H1 (cell line): ENCODE measurements at regions not wholly inside any gene's neighbourhood (a gene's known extent, or its start where the extent isn't known, plus 50 kb on each side); places are given as distances from the start of the nearest gene placed in this dataset.

Source experiments
- CTCF ChIA-PET: fragments of 300-600 bp; sonication (Branson Sonifier 250); formaldehyde crosslinking; loops from one replicate; lab custom pipeline; 2021; ENCODE audit not compliant: partially characterized antibody; lab: Charles Lee
- POLR2A ChIA-PET: fragments of 300-600 bp; sonication (Branson Sonifier 250); formaldehyde crosslinking; loops from one replicate; lab custom pipeline; 2021; ENCODE audit warnings: inconsistent platforms; ENCODE audit not compliant: partially characterized antibody; lab: Charles Lee
- DNase-seq, 2 experiments: peaks; one replicate each; pipeline versions ENCODE4 v3.0.0 to v3.0.0-alpha.2; 2010 to 2022; ENCODE audit warnings: low spot score in 2 of 2, low read depth in 1 of 2, mixed read lengths in 1 of 2
- FAIRE-seq: peaks from 2 replicates; lab custom pipeline; 2011; peaks lifted over from hg19 to GRCh38; lab: Jason Lieb, UNC
- H2AFZ ChIP-seq: 2 replicates; pipeline ENCODE4 v1.8.1; 2012; ENCODE audit warnings: low read length, inconsistent platforms
- H2AK5ac ChIP-seq: 2 replicates; pipeline ENCODE4 v1.6.1; 2013; ENCODE audit warnings: low read depth, low read length
- H2BK120ac ChIP-seq: replicated peaks from 2 replicates; pipeline ENCODE3; 2013; ENCODE audit warnings: low read depth, low read length, inconsistent platforms
- H2BK12ac ChIP-seq: 2 replicates; pipeline ENCODE4 v1.6.1; 2013; ENCODE audit warnings: low read depth, low read length
- H2BK15ac ChIP-seq: 2 replicates; pipeline ENCODE4 v1.6.1; 2013; ENCODE audit warnings: low read length
- H2BK20ac ChIP-seq: 2 replicates; pipeline ENCODE4 v1.6.1; 2013; ENCODE audit warnings: low read length
- H2BK5ac ChIP-seq: 2 replicates; pipeline ENCODE4 v1.6.1; 2013; ENCODE audit warnings: low read depth, low read length
- H3K14ac ChIP-seq: 2 replicates; pipeline ENCODE4 v1.6.1; 2013; ENCODE audit warnings: inconsistent platforms; ENCODE audit not compliant: insufficient read length
- H3K18ac ChIP-seq: 2 replicates; pipeline ENCODE4 v1.6.1; 2013; ENCODE audit warnings: low read length; ENCODE audit errors: extremely low read depth
- H3K23ac ChIP-seq: 2 replicates; pipeline ENCODE4 v1.6.1; 2013; ENCODE audit warnings: inconsistent platforms; ENCODE audit not compliant: insufficient read length
- H3K23me2 ChIP-seq: 2 replicates; pipeline ENCODE4 v1.6.1; 2013; ENCODE audit warnings: low read depth, low read length
- H3K27ac ChIP-seq: 2 replicates; pipeline ENCODE4 v1.6.1; 2011; ENCODE audit warnings: low read depth, low read length, inconsistent platforms
- H3K27me3 ChIP-seq, 4 experiments: replicated peaks in 1 of 4; 1 replicate in 1 of 4; 2 replicates in 3 of 4; pipeline versions ENCODE4 v1.6.1 to v1.8.1; 2011 to 2013; ENCODE audit warnings: low read length in 3 of 4, mild to moderate bottlenecking in 3 of 4, inconsistent platforms in 2 of 4, mixed read lengths in 2 of 4, moderate library complexity in 1 of 4; ENCODE audit not compliant: control insufficient read depth in 3 of 4, insufficient read depth in 3 of 4; ENCODE audit errors: extremely low read depth in 1 of 4
- H3K36me3 ChIP-seq, 4 experiments: 2 replicates each; pipeline versions ENCODE4 v1.6.1 to v1.8.1; 2011 to 2013; ENCODE audit warnings: mild to moderate bottlenecking in 4 of 4, low read length in 3 of 4, moderate library complexity in 2 of 4, control low read depth in 1 of 4, inconsistent platforms in 1 of 4; ENCODE audit not compliant: insufficient read depth in 4 of 4, control insufficient read depth in 2 of 4
- H3K4ac ChIP-seq: replicated peaks from 2 replicates; pipeline ENCODE3; 2013; ENCODE audit warnings: low read length, low read depth, mixed read lengths, inconsistent platforms; ENCODE audit not compliant: insufficient read length
- H3K4me1 ChIP-seq, 4 experiments: replicated peaks in 1 of 4; 1 replicate in 1 of 4; 2 replicates in 3 of 4; pipeline versions ENCODE4 v1.6.1 to v1.8.1; 2011 to 2013; ENCODE audit warnings: low read length in 3 of 4, inconsistent platforms in 2 of 4, mixed read lengths in 1 of 4; ENCODE audit not compliant: insufficient read depth in 4 of 4, control insufficient read depth in 3 of 4
- H3K4me2 ChIP-seq, 2 experiments: 2 replicates each; pipeline versions ENCODE4 v1.6.1 to v1.8.1; 2011 to 2013; ENCODE audit warnings: low read depth in 2 of 2, low read length in 2 of 2, control low read depth in 1 of 2, inconsistent platforms in 1 of 2, mild to moderate bottlenecking in 1 of 2; ENCODE audit not compliant: insufficient read depth in 1 of 2
- H3K4me3 ChIP-seq, 4 experiments: fragments of 200-600, 300-600 bp in 1 of 4; sonication (generic), shearing (Covaris generic), sonication (Bioruptor Twin) in 1 of 4; 2 replicates each; pipeline versions ENCODE4 v1.5.1 to v1.8.1; 2011 to 2016; ENCODE audit warnings: low read length in 4 of 4, low read depth in 3 of 4, control low read depth in 2 of 4, inconsistent platforms in 2 of 4, mild to moderate bottlenecking in 2 of 4, mixed read lengths in 1 of 4, moderate library complexity in 1 of 4; ENCODE audit not compliant: insufficient read depth in 2 of 4; ENCODE audit errors: extremely low read depth in 1 of 4
- H3K56ac ChIP-seq: replicated peaks from 2 replicates; pipeline ENCODE3; 2013; ENCODE audit warnings: low read depth, mild to moderate bottlenecking, mixed read lengths, low read length, inconsistent platforms; ENCODE audit not compliant: insufficient read length
- H3K79me1 ChIP-seq: 2 replicates; pipeline ENCODE4 v1.6.1; 2013; ENCODE audit warnings: low read depth, low read length, control low read depth
- H3K79me2 ChIP-seq, 2 experiments: 2 replicates each; pipeline versions ENCODE4 v1.6.1 to v1.8.1; 2012 to 2013; ENCODE audit warnings: low read length in 2 of 2, mild to moderate bottlenecking in 2 of 2, inconsistent platforms in 1 of 2; ENCODE audit not compliant: insufficient read depth in 2 of 2, control insufficient read depth in 1 of 2
- H3K9ac ChIP-seq, 4 experiments: replicated peaks in 1 of 4; 1 replicate in 1 of 4; 2 replicates in 3 of 4; pipeline versions ENCODE4 v1.6.1 to v1.8.1; 2011 to 2013; ENCODE audit warnings: low read depth in 3 of 4, low read length in 3 of 4, control low read depth in 2 of 4, mild to moderate bottlenecking in 2 of 4, moderate library complexity in 2 of 4, inconsistent platforms in 1 of 4; ENCODE audit errors: extremely low read depth in 1 of 4
- H3K9me3 ChIP-seq, 2 experiments: 2 replicates each; pipeline versions ENCODE4 v1.6.1 to v1.8.1; 2012 to 2013; ENCODE audit warnings: mild to moderate bottlenecking in 2 of 2, moderate library complexity in 2 of 2, control low read depth in 1 of 2, inconsistent platforms in 1 of 2, low read depth in 1 of 2, low read length in 1 of 2, mixed read lengths in 1 of 2; ENCODE audit not compliant: insufficient read depth in 2 of 2
- H4K20me1 ChIP-seq, 2 experiments: replicated peaks in 1 of 2; 2 replicates each; pipeline versions ENCODE3 to v1.8.1; 2011 to 2013; ENCODE audit warnings: inconsistent platforms in 2 of 2, low read length in 2 of 2, mild to moderate bottlenecking in 1 of 2; ENCODE audit not compliant: insufficient read depth in 2 of 2, control insufficient read depth in 1 of 2
- H4K5ac ChIP-seq: 2 replicates; pipeline ENCODE4 v1.6.1; 2013; ENCODE audit warnings: low read length, low read depth, mixed read lengths, inconsistent platforms; ENCODE audit not compliant: insufficient read length
- H4K8ac ChIP-seq: 2 replicates; pipeline ENCODE4 v1.8.0; 2013; ENCODE audit warnings: mild to moderate bottlenecking, moderate library complexity, low read length, inconsistent platforms; ENCODE audit not compliant: insufficient read depth; ENCODE audit errors: extremely low read depth
- H4K91ac ChIP-seq: replicated peaks from 2 replicates; pipeline ENCODE3; 2013; ENCODE audit warnings: low read length, mixed read lengths, inconsistent platforms; ENCODE audit not compliant: insufficient read length
- ASH2L ChIP-seq: fragments of 200-600, 300-600 bp; sonication (generic); IDR thresholded peaks from one replicate; pipeline ENCODE4 v1.7.1; 2017; ENCODE audit warnings: low read length
- CEBPB ChIP-seq: IDR thresholded peaks from 2 replicates; pipeline ENCODE4 v1.6.1; 2012; ENCODE audit warnings: low read depth, low read length
- GTF2F1 ChIP-seq: IDR thresholded peaks from 2 replicates; pipeline ENCODE4 v1.6.1; 2012; ENCODE audit warnings: low read depth, low read length, improper control_type of control experiment, borderline replicate concordance
- HDAC6 ChIP-seq: IDR thresholded peaks from one replicate; pipeline ENCODE4 v1.7.1; 2012; ENCODE audit warnings: low read depth, mild to moderate bottlenecking, inconsistent platforms, low read length, moderate library complexity
- JUN ChIP-seq: IDR thresholded peaks from 2 replicates; pipeline ENCODE4 v1.6.1; 2011; ENCODE audit warnings: low read depth, mild to moderate bottlenecking, improper control_type of control experiment, low read length
- SAP30 ChIP-seq: fragments of 300-600 bp; sonication (generic); IDR thresholded peaks from 2 replicates; pipeline ENCODE4 v1.7.1; 2012; ENCODE audit warnings: low read length, moderate library complexity, mild to moderate bottlenecking, inconsistent platforms; ENCODE audit not compliant: insufficient read depth, insufficient replicate concordance
- SP1 ChIP-seq: IDR thresholded peaks from 2 replicates; pipeline ENCODE4 v1.6.1; 2011; ENCODE audit warnings: low read depth, low read length
- SP2 ChIP-seq: IDR thresholded peaks from 2 replicates; pipeline ENCODE4 v1.6.1; 2012; ENCODE audit warnings: mild to moderate bottlenecking, low read length, inconsistent platforms
- TEAD4 ChIP-seq: IDR thresholded peaks from 2 replicates; pipeline ENCODE4 v1.6.1; 2012; ENCODE audit warnings: low read depth, low read length, inconsistent platforms, mixed read lengths
- WGBS, 2 experiments: shearing (Covaris generic) in 1 of 2; methylation state at CpG; one replicate each; pipeline versions ENCODE4 v1.1.6 to v1.1.7; 2013 to 2015; ENCODE audit warnings: low lambda C conversion rate in 2 of 2, mixed read lengths in 2 of 2, inconsistent platforms in 1 of 2, low coverage in 1 of 2, missing lambda C conversion rate in 1 of 2; ENCODE audit not compliant: insufficient replicate concordance in 2 of 2, insufficient coverage in 1 of 2, insufficient read length in 1 of 2; ENCODE audit errors: extremely low coverage in 1 of 2, missing lambda C conversion rate in 1 of 2; 5-methylcytosine and 5-hydroxymethylcytosine counted together

DNA sequence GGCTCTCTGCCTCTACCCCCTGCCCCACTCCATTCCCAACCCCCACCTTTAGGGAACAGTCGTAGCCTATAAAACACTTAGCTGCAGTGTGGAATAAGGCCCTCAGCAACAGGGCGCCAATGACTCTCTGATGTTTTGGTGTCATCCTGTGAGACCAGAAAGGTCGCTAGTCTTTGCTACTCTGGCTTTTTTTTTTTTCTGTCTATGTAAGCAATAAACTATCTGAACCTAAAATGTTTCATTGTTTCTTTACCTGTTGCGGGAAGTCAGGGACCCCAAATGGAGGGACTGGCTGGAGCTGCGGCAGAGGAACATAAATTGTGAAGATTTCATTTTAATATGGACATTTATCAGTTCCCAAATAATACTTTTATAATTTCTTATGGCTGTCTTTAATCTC lies 154.6 kb downstream of the COPS8 start:
- TF ChIP-seq SP2 (no peak), SP1 (no peak), GTF2F1 (no peak), CEBPB (no peak), HDAC6 (no peak), SAP30 (no peak), TEAD4 (no peak), ASH2L (no peak), JUN (no peak)
- no peak overlapping the region for H2AFZ ChIP-seq
- POLR2A ChIA-PET = no interaction called here
- no peak overlapping the region for H3K23ac ChIP-seq
- no peak overlapping the region for H3K9ac ChIP-seq
- no peaks in the 10 kb centered on the region for H4K20me1 ChIP-seq
- H3K36me3 ChIP-seq = no peaks in the 10 kb centered on the region
- no peak overlapping the region for H2BK12ac ChIP-seq
- peaks cover 19 to 22% of the 10 kb centered on the region in 2 experiments; a peak in 3 of 4 replicates for H3K9me3 ChIP-seq
- DNase-seq (no peak), FAIRE-seq (no peak)
- CTCF ChIA-PET = no interaction called here
- no peak overlapping the region for H2AK5ac ChIP-seq
- no peaks in the 10 kb centered on the region for H3K27me3 ChIP-seq
- no peak overlapping the region for H2BK5ac ChIP-seq
- H3K4ac ChIP-seq = no peak overlapping the region
- no peak overlapping the region for H3K18ac ChIP-seq
- no peak overlapping the region for H3K4me3 ChIP-seq
- H3K79me2 ChIP-seq = no peaks in the 10 kb centered on the region
- WGBS, 2 experiments = 87% methylated on average over 5 of the region's 5 CpGs; no CpG with 5 or more reads in 1 of the 2 experiments
- no peak overlapping the region for H3K14ac ChIP-seq
- no peak overlapping the region for H2BK15ac ChIP-seq
- no peak overlapping the region for H4K91ac ChIP-seq
- H2BK20ac ChIP-seq = no peak overlapping the region
- no peaks in the 10 kb centered on the region for H3K79me1 ChIP-seq
- H3K56ac ChIP-seq = no peak overlapping the region
- no peak overlapping the region for H3K27ac ChIP-seq
- no peak overlapping the region for H2BK120ac ChIP-seq
- no peaks in the 10 kb centered on the region for H3K23me2 ChIP-seq
- H3K4me2 ChIP-seq = no peak overlapping the region
- no peaks in the 10 kb centered on the region for H3K4me1 ChIP-seq
- no peak overlapping the region for H4K5ac ChIP-seq
- H4K8ac ChIP-seq = no peak overlapping the region
